OCI-LY7 (cell line): ENCODE measurements at regions not wholly inside any gene's neighbourhood (a gene's known extent, or its start where the extent isn't known, plus 50 kb on each side); places are given as distances from the start of the nearest gene placed in this dataset.

Source experiments
- BruUV-seq: library from RNA; stranded (reverse); fragments of 400-500 nt; replicated peaks from 2 replicates; lab custom pipeline; 2021; lab: Mats Ljungman, UMichigan
- CTCF ChIA-PET: fragments of 300-600 bp; sonication (Branson Sonifier 250); formaldehyde crosslinking; loops from one replicate; lab custom pipeline; 2022; ENCODE audit warnings: antibody characterized with exemption; ENCODE audit not compliant: unreplicated experiment; lab: Charles Lee
- POLR2A ChIA-PET: fragments of 300-600 bp; sonication (Branson Sonifier 250); formaldehyde crosslinking; loops from one replicate; lab custom pipeline; 2022; ENCODE audit warnings: antibody characterized with exemption; lab: Charles Lee
- DNase-seq: peaks from one replicate; pipeline ENCODE4 v3.0.0-alpha.2; 2015; ENCODE audit warnings: low spot score
- H2AFZ ChIP-seq: fragments of 200-600 bp; sonication (generic), shearing (Covaris generic); 2 replicates; pipeline ENCODE4 v1.6.1; 2014; ENCODE audit warnings: mild to moderate bottlenecking, antibody characterized with exemption, low read length, moderate library complexity
- H3K27ac ChIP-seq: fragments of 200-600 bp; sonication (generic); 2 replicates; pipeline ENCODE4 v1.5.1; 2014; ENCODE audit warnings: mixed run types, low read depth, mild to moderate bottlenecking, moderate library complexity, low read length, inconsistent platforms; ENCODE audit not compliant: poor library complexity, severe bottlenecking
- H3K36me3 ChIP-seq: fragments of 200-600 bp; sonication (generic); 2 replicates; pipeline ENCODE4 v1.6.1; 2014; ENCODE audit warnings: mild to moderate bottlenecking, antibody characterized with exemption, low read length, moderate library complexity, mixed read lengths; ENCODE audit not compliant: insufficient read depth
- H3K4me1 ChIP-seq: fragments of 200-600 bp; sonication (generic); 2 replicates; pipeline ENCODE4 v1.5.1; 2014; ENCODE audit warnings: mild to moderate bottlenecking, low read length; ENCODE audit not compliant: insufficient read depth, poor library complexity, severe bottlenecking
- H3K4me2 ChIP-seq: fragments of 200-600 bp; sonication (generic); 2 replicates; pipeline ENCODE4 v1.6.1; 2014; ENCODE audit warnings: mild to moderate bottlenecking, low read length
- H3K4me3 ChIP-seq: fragments of 200-600 bp; sonication (generic); 2 replicates; pipeline ENCODE4 v1.5.1; 2014; ENCODE audit warnings: mild to moderate bottlenecking, low read depth, low read length; ENCODE audit not compliant: poor library complexity, severe bottlenecking
- H3K79me2 ChIP-seq: fragments of 200-600 bp; sonication (generic); 2 replicates; pipeline ENCODE4 v1.6.1; 2016; ENCODE audit warnings: low read depth, mild to moderate bottlenecking, low read length, moderate library complexity, mixed read lengths; ENCODE audit not compliant: insufficient read depth
- H3K9me2 ChIP-seq: fragments of 200-600 bp; sonication (generic); 2 replicates; pipeline ENCODE4 v1.6.1; 2016; ENCODE audit warnings: mild to moderate bottlenecking, low read length, mixed read lengths; ENCODE audit not compliant: insufficient read depth
- H3K9me3 ChIP-seq: fragments of 200-600 bp; sonication (generic); 2 replicates; pipeline ENCODE4 v1.6.1; 2014; ENCODE audit warnings: mild to moderate bottlenecking, mixed run types, low read length, mixed read lengths
- H4K20me1 ChIP-seq: fragments of 200-600 bp; sonication (generic); 2 replicates; pipeline ENCODE4 v1.6.1; 2014; ENCODE audit warnings: mild to moderate bottlenecking, antibody characterized with exemption, low read length, moderate library complexity, mixed read lengths; ENCODE audit not compliant: insufficient read depth
- CTCF ChIP-seq: fragments of 200-600 bp; sonication (generic); conservative IDR thresholded peaks from 2 replicates; pipeline ENCODE4 v1.5.1; 2014; ENCODE audit warnings: mild to moderate bottlenecking, antibody characterized with exemption, low read length, moderate library complexity, mixed read lengths
- EZH2phosphoT487 ChIP-seq: fragments of 200-600 bp; sonication (generic); IDR thresholded peaks from 2 replicates; pipeline ENCODE4 v1.6.1; 2018; ENCODE audit warnings: low read depth, borderline replicate concordance, mild to moderate bottlenecking, mixed run types, antibody characterized with exemption, low read length, moderate library complexity, mixed read lengths
- intact Hi-C: fragments of 100-400 bp; cut with micrococcal nuclease; formaldehyde crosslinking; loops from one replicate; pipeline ENCODE4 v1.10.0; 2022; ENCODE audit not compliant: unreplicated experiment

DNA sequence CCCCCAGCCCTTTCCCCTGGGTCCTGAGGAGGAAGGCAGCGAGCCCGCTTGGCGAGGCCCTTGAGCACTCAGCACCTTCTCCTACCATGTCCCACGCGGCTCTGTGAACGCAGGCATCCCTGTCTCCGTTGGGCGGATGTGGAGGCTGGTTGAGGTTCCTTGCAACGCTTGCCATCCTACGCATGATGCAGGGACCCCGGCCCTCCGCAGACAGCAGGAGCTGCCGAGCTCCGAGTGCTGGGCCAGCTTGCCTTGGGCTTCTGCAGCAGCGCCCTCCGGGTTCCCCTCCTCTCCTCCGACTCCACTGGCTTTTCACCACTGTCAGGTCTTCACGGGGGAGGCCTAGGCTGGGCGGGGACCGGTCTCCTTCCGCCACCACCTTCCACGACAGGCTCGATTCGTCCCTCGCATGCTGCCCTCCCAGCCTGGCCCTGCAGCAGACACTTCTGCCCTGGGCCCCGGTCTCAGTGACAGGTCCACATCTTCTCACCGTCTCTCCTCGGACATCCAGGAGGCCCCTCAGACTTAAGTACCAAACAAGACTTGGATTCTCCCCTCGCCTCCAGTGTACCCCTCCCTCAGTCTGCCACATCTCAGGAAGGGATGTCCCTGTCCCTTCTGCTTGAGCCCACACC, 67.6 kb upstream of the HGFAC start:
- no peaks in the 10 kb centered on the region for H4K20me1 ChIP-seq
- no peak overlapping the region for H2AFZ ChIP-seq
- no peaks in the 10 kb centered on the region for H3K79me2 ChIP-seq
- H3K36me3 ChIP-seq: no peaks in the 10 kb centered on the region
- H3K4me3 ChIP-seq: no peak overlapping the region
- BruUV-seq: no TSS peak
- H3K27ac ChIP-seq: no peak overlapping the region
- intact Hi-C loops: no loop called here
- H3K9me2 ChIP-seq: no peaks in the 10 kb centered on the region
- no peak overlapping the region for H3K4me2 ChIP-seq
- ChIA-PET POLR2A (no interaction called here), CTCF (no interaction called here)
- DNase-seq: no peak
- peaks cover 11% of the 10 kb centered on the region for H3K4me1 ChIP-seq
- H3K9me3 ChIP-seq: no peaks in the 10 kb centered on the region
- TF ChIP-seq CTCF: no peak
- no peak for TF ChIP-seq EZH2phosphoT487

DNA sequence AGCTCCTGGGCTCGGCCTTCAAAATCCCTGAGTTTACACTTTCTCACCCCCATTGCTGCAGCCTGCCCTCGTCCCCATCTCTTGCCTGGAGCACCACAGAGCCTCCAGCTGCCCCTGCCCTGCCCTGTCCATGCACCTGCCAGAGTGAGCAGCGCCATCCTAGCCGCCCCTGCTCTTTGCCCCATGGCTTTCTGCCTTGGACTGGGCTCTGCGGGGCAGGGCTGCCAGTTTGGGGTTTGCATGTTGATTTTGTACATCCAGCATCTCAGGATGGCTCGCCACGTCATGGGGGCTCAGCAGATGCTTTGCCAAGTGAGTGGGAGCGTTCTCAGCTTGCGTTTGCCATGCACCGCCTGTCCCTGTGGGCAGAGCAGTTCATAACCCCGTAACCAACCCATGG, 67.1 kb upstream of the HGFAC start:
- no peaks in the 10 kb centered on the region for H3K36me3 ChIP-seq
- TF ChIP-seq CTCF: no peak
- no peak for TF ChIP-seq EZH2phosphoT487
- no peak overlapping the region for H3K27ac ChIP-seq
- CTCF ChIA-PET: no interaction called here
- no peak overlapping the region for H2AFZ ChIP-seq
- no peaks in the 10 kb centered on the region for H3K9me3 ChIP-seq
- H4K20me1 ChIP-seq: no peaks in the 10 kb centered on the region
- intact Hi-C loops: no loop called here
- H3K9me2 ChIP-seq: no peaks in the 10 kb centered on the region
- H3K4me1 ChIP-seq: peaks cover 6% of the 10 kb centered on the region
- POLR2A ChIA-PET: no interaction called here
- BruUV-seq: no TSS peak
- no peak for DNase-seq
- no peaks in the 10 kb centered on the region for H3K79me2 ChIP-seq
- no peak overlapping the region for H3K4me3 ChIP-seq
- no peak overlapping the region for H3K4me2 ChIP-seq

DNA sequence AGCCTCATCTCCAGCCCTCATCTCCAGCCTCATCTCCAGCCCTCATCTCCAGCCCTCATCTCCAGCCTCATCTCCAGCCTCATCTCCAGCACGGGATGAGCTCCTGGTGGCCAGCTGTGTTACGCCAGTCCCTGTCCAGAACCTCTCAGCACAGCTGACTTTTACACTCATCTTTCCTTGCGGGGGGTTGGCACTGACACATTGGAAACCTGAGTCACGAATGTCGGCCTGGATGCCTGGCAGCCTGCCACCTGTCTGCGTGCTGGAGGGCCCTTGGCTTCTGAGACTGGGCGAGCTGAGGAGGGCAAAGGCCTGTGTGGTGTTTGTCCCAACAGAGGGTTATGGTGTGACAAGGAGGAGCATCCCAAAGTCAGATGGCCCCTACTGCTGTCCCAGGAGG, 66.1 kb upstream of the HGFAC start:
- Histone ChIP-seq H3K4me3 (no peak overlapping the region), H3K9me2 (no peaks in the 10 kb centered on the region), H3K79me2 (no peaks in the 10 kb centered on the region), H4K20me1 (no peaks in the 10 kb centered on the region), H3K4me2 (no peak overlapping the region), H3K27ac (no peak overlapping the region), H3K36me3 (no peaks in the 10 kb centered on the region), H2AFZ (no peak overlapping the region), H3K4me1 (no peaks in the 10 kb centered on the region), H3K9me3 (peaks cover 8% of the 10 kb centered on the region; the same call in 1 of the 2 replicates)
- intact Hi-C loops: no loop called here
- BruUV-seq: no TSS peak
- CTCF ChIA-PET: no interaction called here
- POLR2A ChIA-PET: no interaction called here
- TF ChIP-seq EZH2phosphoT487 (no peak), CTCF (no peak)
- DNase-seq: no peak
